ENCODE measurements at regions not wholly inside any gene's neighbourhood (a gene's known extent, or its start where the extent isn't known, plus 50 kb on each side); places are given as distances from the start of the nearest gene placed in this dataset.

- Histone ChIP-seq H3K36me3 (ENCODE audit: insufficient read depth) (no peaks in the 10 kb centered on the region), H2AFZ (no peak overlapping the region), H3K4me3 (no peak overlapping the region), H3K4me1 (ENCODE audit: insufficient read depth) (peaks cover 22% of the 10 kb centered on the region), H3K79me2 (replicated peaks; ENCODE audit: insufficient read depth) (no peaks in the 10 kb centered on the region), H3F3A (replicated peaks; ENCODE audit: low read depth) (no peaks in the 10 kb centered on the region), H4K20me1 (replicated peaks; ENCODE audit: insufficient read depth) (no peaks in the 10 kb centered on the region), H3K27me3 (ENCODE audit: insufficient read depth) (no peaks in the 10 kb centered on the region), H3K4me2 (no peak overlapping the region), H3K27ac (ENCODE audit: low read depth) (no peak overlapping the region), H3K9me2 (ENCODE audit: insufficient read depth) (no peaks in the 10 kb centered on the region)
- DNase-seq (ENCODE audit: low spot score), result no peak
- peaks cover 3% of the 10 kb centered on the region for H3K27me3 Mint-ChIP-seq (ENCODE audit: insufficient read depth, low read depth, poor library complexity)
- H3K36me3 Mint-ChIP-seq (ENCODE audit: low read depth), result no peaks in the 10 kb centered on the region
- TF ChIP-seq ZNF331 (CRISPR knock-in tag; IDR thresholded peaks at IDR 0.05; ENCODE audit: low read depth) (no peak), ZNF114 (CRISPR knock-in tag; IDR thresholded peaks at IDR 0.05) (no peak), ZNF462 (CRISPR knock-in tag; IDR thresholded peaks at IDR 0.05) (no peak), EZH2phosphoT487 (IDR thresholded peaks at IDR 0.05; ENCODE audit: unreplicated experiment) (no peak), POLR2AphosphoS5 (IDR thresholded peaks at IDR 0.05; ENCODE audit: low read depth) (no peak), STAT1 (IDR thresholded peaks at IDR 0.05; ENCODE audit: unreplicated experiment) (no peak), NANOG (IDR thresholded peaks at IDR 0.05; ENCODE audit: borderline replicate concordance) (no peak), ETS1 (IDR thresholded peaks at IDR 0.05) (no peak), EZH2 (IDR thresholded peaks at IDR 0.05; ENCODE audit: low read depth, unreplicated experiment) (no peak), JUNB (IDR thresholded peaks at IDR 0.05; ENCODE audit: unreplicated experiment) (no peak), REST (IDR thresholded peaks at IDR 0.05; ENCODE audit: unreplicated experiment) (no peak)
- TF ChIP-seq, protein P1, sequence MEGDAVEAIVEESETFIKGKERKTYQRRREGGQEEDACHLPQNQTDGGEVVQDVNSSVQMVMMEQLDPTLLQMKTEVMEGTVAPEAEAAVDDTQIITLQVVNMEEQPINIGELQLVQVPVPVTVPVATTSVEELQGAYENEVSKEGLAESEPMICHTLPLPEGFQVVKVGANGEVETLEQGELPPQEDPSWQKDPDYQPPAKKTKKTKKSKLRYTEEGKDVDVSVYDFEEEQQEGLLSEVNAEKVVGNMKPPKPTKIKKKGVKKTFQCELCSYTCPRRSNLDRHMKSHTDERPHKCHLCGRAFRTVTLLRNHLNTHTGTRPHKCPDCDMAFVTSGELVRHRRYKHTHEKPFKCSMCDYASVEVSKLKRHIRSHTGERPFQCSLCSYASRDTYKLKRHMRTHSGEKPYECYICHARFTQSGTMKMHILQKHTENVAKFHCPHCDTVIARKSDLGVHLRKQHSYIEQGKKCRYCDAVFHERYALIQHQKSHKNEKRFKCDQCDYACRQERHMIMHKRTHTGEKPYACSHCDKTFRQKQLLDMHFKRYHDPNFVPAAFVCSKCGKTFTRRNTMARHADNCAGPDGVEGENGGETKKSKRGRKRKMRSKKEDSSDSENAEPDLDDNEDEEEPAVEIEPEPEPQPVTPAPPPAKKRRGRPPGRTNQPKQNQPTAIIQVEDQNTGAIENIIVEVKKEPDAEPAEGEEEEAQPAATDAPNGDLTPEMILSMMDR (conservative IDR thresholded peaks at IDR 0.05; ENCODE audit: low read depth in 2 of 2), result no peak
- no peak for ATAC-seq
- no peak overlapping the region for H3K4me3 Mint-ChIP-seq
- no peak overlapping the region for H3K27ac Mint-ChIP-seq
- peaks cover 25% of the 10 kb centered on the region for H3K4me1 Mint-ChIP-seq
- H3K9me3 Mint-ChIP-seq, result no peaks in the 10 kb centered on the region
Observed at GRCh38 chr21:25328736-25329135, 278.5 kb downstream of the MRPL39 start.

Measured in GM23338 (cell line).